Parathyroid adenoma (tissue), 2 donors: ENCODE measurements at regions not wholly inside any gene's neighbourhood (a gene's known extent, or its start where the extent isn't known, plus 50 kb on each side); places are given as distances from the start of the nearest gene placed in this dataset.

ENCODE experiments used
- H2AFZ ChIP-seq: fragments of 300-600 bp; sonication (generic); one replicate; pipeline ENCODE4 v1.7.0; 2017; ENCODE audit warnings: antibody characterized with exemption, mild to moderate bottlenecking
- H3K27ac ChIP-seq: fragments of 300-600 bp; sonication (generic); one replicate; pipeline ENCODE4 v1.7.0; 2017
- H3K27me3 ChIP-seq: fragments of 300-600 bp; sonication (generic); one replicate; pipeline ENCODE4 v1.7.0; 2017; ENCODE audit warnings: low read length; ENCODE audit not compliant: control insufficient read depth, insufficient read depth
- H3K36me3 ChIP-seq: fragments of 300-600 bp; sonication (generic); one replicate; pipeline ENCODE4 v1.7.0; 2017; ENCODE audit warnings: low read length; ENCODE audit not compliant: control insufficient read depth, insufficient read depth
- H3K4me1 ChIP-seq: fragments of 300-600 bp; sonication (generic); one replicate; pipeline ENCODE4 v1.7.0; 2017; ENCODE audit warnings: control low read depth
- H3K4me2 ChIP-seq: fragments of 300-600 bp; sonication (generic); one replicate; pipeline ENCODE4 v1.7.0; 2017; ENCODE audit warnings: low read length
- H3K4me3 ChIP-seq: fragments of 300-600 bp; sonication (generic); one replicate; pipeline ENCODE4 v1.7.0; 2017; ENCODE audit warnings: low read depth, low read length
- H3K79me2 ChIP-seq: fragments of 300-600 bp; sonication (generic); one replicate; pipeline ENCODE4 v1.7.0; 2017; ENCODE audit warnings: control low read depth
- H3K9ac ChIP-seq: fragments of 300-600 bp; sonication (generic); one replicate; pipeline ENCODE4 v1.7.0; 2017; ENCODE audit warnings: mild to moderate bottlenecking
- H3K9me3 ChIP-seq: fragments of 300-600 bp; sonication (generic); one replicate; pipeline ENCODE4 v1.7.0; 2017; ENCODE audit warnings: low read length; ENCODE audit not compliant: control insufficient read depth
- CTCF ChIP-seq: fragments of 300-600 bp; sonication (generic); IDR thresholded peaks from one replicate; pipeline ENCODE4 v1.7.0; 2017; ENCODE audit warnings: antibody characterized with exemption, mild to moderate bottlenecking
- donor health status: primary hyperparathyroidism.

- no peak overlapping the region for H3K27ac ChIP-seq
- TF ChIP-seq CTCF, result no peak
- no peaks in the 10 kb centered on the region for H3K4me1 ChIP-seq
- no peak overlapping the region for H3K4me3 ChIP-seq
- no peak overlapping the region for H2AFZ ChIP-seq
- H3K27me3 ChIP-seq, result no peaks in the 10 kb centered on the region
- no peaks in the 10 kb centered on the region for H3K36me3 ChIP-seq
- no peak overlapping the region for H3K4me2 ChIP-seq
- H3K79me2 ChIP-seq, result no peaks in the 10 kb centered on the region
- H3K9me3 ChIP-seq, result no peaks in the 10 kb centered on the region
- H3K9ac ChIP-seq, result no peak overlapping the region
Measured at GRCh38 chr18:78510091-78510490, 469.5 kb upstream of the SALL3 start.

- Histone ChIP-seq H3K79me2 (no peaks in the 10 kb centered on the region), H3K4me1 (no peaks in the 10 kb centered on the region), H2AFZ (no peak overlapping the region), H3K4me2 (no peak overlapping the region), H3K27me3 (no peaks in the 10 kb centered on the region), H3K27ac (no peak overlapping the region), H3K9me3 (no peaks in the 10 kb centered on the region), H3K9ac (no peak overlapping the region), H3K4me3 (no peak overlapping the region), H3K36me3 (no peaks in the 10 kb centered on the region)
- no peak for TF ChIP-seq CTCF
Measured at GRCh38 chr18:78510636-78511035, 469.0 kb upstream of the SALL3 start.

GRCh38 chr18:78511666-78512601, 467.7 kb upstream of the SALL3 start:
- Histone ChIP-seq H3K9ac (no peak overlapping the region), H3K79me2 (no peaks in the 10 kb centered on the region), H3K4me2 (no peak overlapping the region), H3K27ac (no peak overlapping the region), H2AFZ (no peak overlapping the region), H3K27me3 (no peaks in the 10 kb centered on the region), H3K4me3 (no peak overlapping the region), H3K36me3 (no peaks in the 10 kb centered on the region), H3K9me3 (no peaks in the 10 kb centered on the region), H3K4me1 (no peaks in the 10 kb centered on the region)
- TF ChIP-seq CTCF, result no peak

- no peak overlapping the region for H3K4me3 ChIP-seq
- H3K4me2 ChIP-seq, result no peak overlapping the region
- H3K79me2 ChIP-seq, result no peaks in the 10 kb centered on the region
- H3K9me3 ChIP-seq, result no peaks in the 10 kb centered on the region
- no peaks in the 10 kb centered on the region for H3K36me3 ChIP-seq
- H3K27me3 ChIP-seq, result no peaks in the 10 kb centered on the region
- no peak for TF ChIP-seq CTCF
- no peak overlapping the region for H3K27ac ChIP-seq
- no peak overlapping the region for H2AFZ ChIP-seq
- H3K9ac ChIP-seq, result no peak overlapping the region
- no peaks in the 10 kb centered on the region for H3K4me1 ChIP-seq
Measured at GRCh38 chr18:78514910-78515670, 464.5 kb upstream of the SALL3 start.
